ENCODE measurements at regions not wholly inside any gene's neighbourhood (a gene's known extent, or its start where the extent isn't known, plus 50 kb on each side); places are given as distances from the start of the nearest gene placed in this dataset.

GRCh38 chr9:17958363-17958762 is 379.5 kb downstream of the SH3GL2 start:
- no peak for TF ChIP-seq CTCF (conservative IDR thresholded peaks at IDR 0.05 in 1 of 2, IDR thresholded peaks at IDR 0.05 in 1 of 2; ENCODE audit: low read depth in 1 of 2, low read length in 2 of 2)
- no peak for TF ChIP-seq EZH2 (IDR thresholded peaks at IDR 0.05; ENCODE audit: low read length, missing control alignments)
